ENCODE measurements at regions not wholly inside any gene's neighbourhood (a gene's known extent, or its start where the extent isn't known, plus 50 kb on each side); places are given as distances from the start of the nearest gene placed in this dataset.

- Histone ChIP-seq H3K4me3 (no peak overlapping the region), H3K9ac (ENCODE audit: control insufficient read depth, insufficient read depth, low read length) (no peak overlapping the region), H3K27ac (ENCODE audit: control insufficient read depth, insufficient read depth) (no peak overlapping the region), H3K79me2 (ENCODE audit: control insufficient read depth, insufficient read depth, low read length) (no peaks in the 10 kb centered on the region), H3K27me3 (replicated peaks in 1 of 2; ENCODE audit: control insufficient read depth in 2 of 2, insufficient read depth in 2 of 2, low read length in 1 of 2) (no peaks in the 10 kb centered on the region), H4K20me1 (ENCODE audit: control insufficient read depth, insufficient read depth) (no peaks in the 10 kb centered on the region), H2AFZ (ENCODE audit: control insufficient read depth, low read depth, low read length) (no peak overlapping the region), H3K4me2 (ENCODE audit: control insufficient read depth, insufficient read depth) (no peak overlapping the region), H3K9me3 (replicated peaks; ENCODE audit: control insufficient read depth, insufficient read depth, low read length) (no peaks in the 10 kb centered on the region), H3K4me1 (ENCODE audit: control insufficient read depth, insufficient read depth, low read length) (no peaks in the 10 kb centered on the region), H3K36me3 (ENCODE audit: control insufficient read depth in 2 of 2, insufficient read depth in 2 of 2, low read length in 1 of 2) (no peaks in the 10 kb centered on the region)
- in situ Hi-C loops (cut with MboI) (no loop called here), intact Hi-C loops (cut with micrococcal nuclease; ENCODE audit: unreplicated experiment) (no loop called here)
- RAD21 ChIA-PET (ENCODE audit: unreplicated experiment): no interaction called here
- ATAC-seq (no peak), DNase-seq (ENCODE audit: low read depth, low spot score) (no peak), FAIRE-seq (no peak)
- BruUV-seq (replicated peaks): no TSS peak
- TF ChIP-seq TCF12 (IDR thresholded peaks at IDR 0.05; ENCODE audit: low read depth, low read length) (no peak), PRDM15 (CRISPR knock-in tag; IDR thresholded peaks at IDR 0.05) (no peak), PML (IDR thresholded peaks at IDR 0.05; ENCODE audit: low read length) (no peak), ASH2L (IDR thresholded peaks at IDR 0.05; ENCODE audit: borderline replicate concordance, low read depth) (no peak), RB1 (IDR thresholded peaks at IDR 0.05; ENCODE audit: borderline replicate concordance) (no peak), KAT2A (conservative IDR thresholded peaks at IDR 0.05; ENCODE audit: control insufficient read depth, low read depth, low read length) (no peak), CBX5 (IDR thresholded peaks at IDR 0.05; ENCODE audit: low read depth) (no peak), FOS (IDR thresholded peaks at IDR 0.05; ENCODE audit: borderline replicate concordance, extremely low read depth, insufficient read length) (no peak), SRF (IDR thresholded peaks at IDR 0.05; ENCODE audit: low read depth in 2 of 2, low read length in 2 of 2) (no peak), SPI1 (IDR thresholded peaks at IDR 0.05; ENCODE audit: borderline replicate concordance, insufficient read depth, low read depth, low read length) (no peak), CBFB (IDR thresholded peaks at IDR 0.05; ENCODE audit: low read depth) (no peak), SIN3A (IDR thresholded peaks at IDR 0.05; ENCODE audit: low read depth, low read length) (no peak), ZBTB4 (CRISPR knock-in tag; IDR thresholded peaks at IDR 0.05) (no peak), USF1 (IDR thresholded peaks at IDR 0.05; ENCODE audit: borderline replicate concordance, extremely low read length, insufficient read depth, low read depth, low read length) (no peak), E2F4 (IDR thresholded peaks at IDR 0.05; ENCODE audit: low read depth, low read length) (no peak), NRF1 (conservative IDR thresholded peaks at IDR 0.05; ENCODE audit: low read depth, low read length) (no peak)
- SMC1A ChIA-PET (ENCODE audit: uncharacterized antibody, unreplicated experiment): no interaction called here
- POLR2A ChIA-PET: no interaction called here
- CTCF ChIA-PET: no interaction called here
These were observed 323.3 kb downstream of the MAN2A1 start for GRCh38 chr5:110013017-110013416.

Measured in GM12878 (cell line).